Lower leg skin (tissue), 4 donors: ENCODE measurements at regions not wholly inside any gene's neighbourhood (a gene's known extent, or its start where the extent isn't known, plus 50 kb on each side); places are given as distances from the start of the nearest gene placed in this dataset.
"Not testable (repeated sequence)": the region's sequence is repeated elsewhere in the genome, so short reads cannot be mapped to it uniquely, and the experiment has no call there.

Experiments
- DNase-seq, 2 donors: peaks; one replicate each; pipeline ENCODE4 v3.0.0-alpha.2; 2019; ENCODE audit warnings: low spot score in 2 of 2
- H3K4me3 ChIP-seq: fragments of 200-600 bp; sonication (generic); 2 replicates; pipeline ENCODE4 v1.5.1; 2017; ENCODE audit warnings: mild to moderate bottlenecking, low read depth; ENCODE audit not compliant: poor library complexity, severe bottlenecking
- CTCF ChIP-seq, 3 donors: fragments of 450-650 bp; IDR thresholded peaks; one replicate each; pipeline ENCODE4 v1.5.1; 2016; ENCODE audit warnings: antibody characterized with exemption in 3 of 3, mild to moderate bottlenecking in 3 of 3, moderate library complexity in 2 of 3
- POLR2A ChIP-seq, 2 donors: fragments of 450-650 bp; IDR thresholded peaks; one replicate each; pipeline ENCODE4 v1.6.1; 2016 to 2017; ENCODE audit warnings: antibody characterized with exemption in 2 of 2, mild to moderate bottlenecking in 1 of 2, moderate library complexity in 1 of 2
- WGBS, 2 donors: methylation state at CpG; one replicate each; pipeline ENCODE4 v1.1.5; 2018; 5-methylcytosine and 5-hydroxymethylcytosine counted together
- intact Hi-C: fragments of 100-400 bp; cut with DNase I; formaldehyde crosslinking; loops from one replicate; pipeline ENCODE4 v1.15.0; 2023; ENCODE audit warnings: low total_unique reads

- WGBS, 2 donors: 91 to 96% methylated on average over 3 of the region's 3 CpGs
- H3K4me3 ChIP-seq: no peak overlapping the region
- intact Hi-C loops: no loop called here
- no peak for TF ChIP-seq POLR2A (IDR thresholded peaks at IDR 0.05)
- TF ChIP-seq CTCF (IDR thresholded peaks at IDR 0.05): no peak
- DNase-seq: no peak
These were observed 57.0 kb upstream of the CYP2D6 start for GRCh38 chr22:42187646-42188045.

GRCh38 chr22:42185915-42186439 lies 55.4 kb upstream of the CYP2D6 start:
- TF ChIP-seq POLR2A (IDR thresholded peaks at IDR 0.05) (no peak), CTCF (IDR thresholded peaks at IDR 0.05) (no peak)
- intact Hi-C loops: no loop called here
- H3K4me3 ChIP-seq: no peak overlapping the region
- WGBS, 2 donors: 57 to 75% methylated on average over 2 of the region's 2 CpGs
- no peak for DNase-seq

DNA sequence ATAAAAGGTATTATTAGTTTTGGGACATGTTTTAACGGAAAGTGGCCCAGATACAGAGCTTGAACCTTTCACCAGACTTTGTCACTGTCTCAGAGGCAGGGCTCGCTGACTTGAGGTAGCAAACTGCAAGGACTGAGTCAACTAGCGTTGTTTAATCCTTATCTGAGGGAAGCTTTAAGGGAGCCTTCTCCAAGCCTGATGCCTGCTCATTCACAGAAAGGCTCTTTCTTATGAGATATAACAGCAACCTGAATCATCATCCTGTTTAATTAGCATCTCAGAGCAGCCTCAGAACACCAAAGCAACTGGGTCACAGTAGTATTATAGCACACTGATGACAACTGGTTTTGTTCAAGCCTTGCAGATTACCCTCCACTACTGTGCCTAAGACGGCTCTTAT lies 54.2 kb upstream of the CYP2D6 start:
- H3K4me3 ChIP-seq: no peak overlapping the region
- DNase-seq: no peak
- TF ChIP-seq CTCF (IDR thresholded peaks at IDR 0.05): no peak
- TF ChIP-seq POLR2A (IDR thresholded peaks at IDR 0.05): no peak
- whole genome bisulfite sequencing, 2 donors: 83 to 98% methylated on average over 4 of the region's 4 CpGs
- intact Hi-C loops: no loop called here

- intact Hi-C loops, H3K4me3 ChIP-seq, DNase-seq: not testable (repeated sequence)
- WGBS, 2 donors: 85 to 92% methylated on average over 11 of the region's 11 CpGs
These were observed 53.0 kb upstream of the CYP2D6 start for GRCh38 chr22:42183461-42184059.

GRCh38 chr22:42180349-42180842 lies 49.8 kb upstream of the CYP2D6 start:
- TF ChIP-seq CTCF (IDR thresholded peaks at IDR 0.05) (no peak), POLR2A (IDR thresholded peaks at IDR 0.05) (no peak)
- intact Hi-C loops: no loop called here
- peak in 1 of 2 donors; percentile 44 for DNase-seq
- H3K4me3 ChIP-seq: no peak overlapping the region
- 30 to 31% methylated on average over 6 of the region's 6 CpGs for WGBS, 2 donors
